Tibial nerve (tissue), 4 donors: ENCODE measurements at regions not wholly inside any gene's neighbourhood (a gene's known extent, or its start where the extent isn't known, plus 50 kb on each side); places are given as distances from the start of the nearest gene placed in this dataset.
A peak's percentile ranks its signal among the peaks of the same experiment; 100 is the strongest.

Experiments used
- EP300 ChIP-seq, 2 donors: sonication (generic); formaldehyde crosslinking; IDR thresholded peaks; one replicate each; pipeline ENCODE4 v1.6.1; 2017; ENCODE audit warnings: antibody characterized with exemption in 2 of 2, mild to moderate bottlenecking in 1 of 2
- TF ChIP-seq, protein P1 (sequence below), 5 experiments: fragments of 200-600 bp in 3 of 5; fragments of 450-650 bp in 2 of 5; sonication (generic) in 3 of 5; IDR thresholded peaks; one replicate each; pipeline ENCODE4 v1.5.1; 2016 to 2019; ENCODE audit warnings: antibody characterized with exemption in 5 of 5, mild to moderate bottlenecking in 3 of 5, moderate library complexity in 2 of 5

DNA sequence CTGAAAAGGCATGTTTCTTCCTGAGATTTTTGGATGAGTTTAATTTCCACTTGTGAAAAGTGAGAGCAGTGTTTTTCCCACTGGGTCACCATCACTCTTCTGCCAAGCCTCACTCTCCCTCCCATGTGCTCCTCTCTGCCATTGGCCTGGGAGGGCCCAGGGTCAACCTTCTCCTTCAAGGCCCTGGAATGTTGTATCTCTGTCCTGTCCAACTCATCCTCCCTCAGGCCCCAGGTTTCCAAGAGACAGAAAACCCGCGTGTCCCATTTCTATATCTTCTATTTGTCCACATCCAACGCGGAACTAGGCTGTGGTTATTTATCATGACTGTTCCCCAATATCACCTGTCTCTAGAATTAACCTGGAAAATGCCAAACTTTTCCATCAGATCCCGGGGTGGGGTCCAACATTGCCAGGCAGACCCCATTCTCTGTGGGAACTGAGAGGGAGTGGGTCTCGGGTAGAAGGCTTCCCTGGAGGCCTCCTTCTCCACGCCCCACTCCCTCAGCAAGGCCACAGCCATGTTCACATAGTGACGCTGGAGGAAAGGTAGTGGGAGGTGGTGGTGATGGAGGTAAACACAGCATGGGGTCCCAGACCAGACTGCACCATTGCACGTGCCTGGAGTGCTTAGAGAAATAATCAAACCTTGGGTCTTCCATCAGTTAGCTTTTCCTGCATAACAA lies 173.5 kb downstream of the SCP2D1 start:
- peak in 1 of 2 donors; percentile 14 for TF ChIP-seq EP300 (IDR thresholded peaks at IDR 0.05)
- TF ChIP-seq, protein P1, sequence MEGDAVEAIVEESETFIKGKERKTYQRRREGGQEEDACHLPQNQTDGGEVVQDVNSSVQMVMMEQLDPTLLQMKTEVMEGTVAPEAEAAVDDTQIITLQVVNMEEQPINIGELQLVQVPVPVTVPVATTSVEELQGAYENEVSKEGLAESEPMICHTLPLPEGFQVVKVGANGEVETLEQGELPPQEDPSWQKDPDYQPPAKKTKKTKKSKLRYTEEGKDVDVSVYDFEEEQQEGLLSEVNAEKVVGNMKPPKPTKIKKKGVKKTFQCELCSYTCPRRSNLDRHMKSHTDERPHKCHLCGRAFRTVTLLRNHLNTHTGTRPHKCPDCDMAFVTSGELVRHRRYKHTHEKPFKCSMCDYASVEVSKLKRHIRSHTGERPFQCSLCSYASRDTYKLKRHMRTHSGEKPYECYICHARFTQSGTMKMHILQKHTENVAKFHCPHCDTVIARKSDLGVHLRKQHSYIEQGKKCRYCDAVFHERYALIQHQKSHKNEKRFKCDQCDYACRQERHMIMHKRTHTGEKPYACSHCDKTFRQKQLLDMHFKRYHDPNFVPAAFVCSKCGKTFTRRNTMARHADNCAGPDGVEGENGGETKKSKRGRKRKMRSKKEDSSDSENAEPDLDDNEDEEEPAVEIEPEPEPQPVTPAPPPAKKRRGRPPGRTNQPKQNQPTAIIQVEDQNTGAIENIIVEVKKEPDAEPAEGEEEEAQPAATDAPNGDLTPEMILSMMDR (IDR thresholded peaks at IDR 0.05), result no peak
